ENCODE measurements at regions not wholly inside any gene's neighbourhood (a gene's known extent, or its start where the extent isn't known, plus 50 kb on each side); places are given as distances from the start of the nearest gene placed in this dataset.
"Not testable (repeated sequence)": the region's sequence is repeated elsewhere in the genome, so short reads cannot be mapped to it uniquely, and the experiment has no call there.

- H3K4me3 Mint-ChIP-seq = no peak overlapping the region
- peaks cover 0 to 7% (median 0%) of the 10 kb centered on the region in 5 donors for H3K9me3 Mint-ChIP-seq
- Histone ChIP-seq H3K27me3 (ENCODE audit: insufficient read depth, low read length, poor library complexity, severe bottlenecking) (no peaks in the 10 kb centered on the region), H3K27ac (ENCODE audit: low read depth, low read length) (no peak overlapping the region), H3K4me3 (ENCODE audit: low read length) (no peak overlapping the region), H3K36me3 (ENCODE audit: insufficient read depth, low read length) (no peaks in the 10 kb centered on the region), H3K9me3 (ENCODE audit: low read length) (no peaks in the 10 kb centered on the region), H3K4me1 (ENCODE audit: insufficient read depth, low read length) (no peaks in the 10 kb centered on the region)
- H3K27ac Mint-ChIP-seq = no peak overlapping the region
- POLR2A ChIA-PET = no interaction called here
- no peaks in the 10 kb centered on the region for H3K36me3 Mint-ChIP-seq
- CTCF ChIA-PET = no interaction called here
- H3K4me1 Mint-ChIP-seq = no peaks in the 10 kb centered on the region
- H3K27me3 Mint-ChIP-seq = peaks cover 0 to 4% of the 10 kb centered on the region in 2 donors
- DNase-seq = no peak
Measured at GRCh38 chr13:76600081-76600480, 286.1 kb downstream of the KCTD12 start.

GRCh38 chr13:76597868-76598267, 288.3 kb downstream of the KCTD12 start:
- no peaks in the 10 kb centered on the region for H3K36me3 Mint-ChIP-seq
- no peak overlapping the region for H3K4me3 Mint-ChIP-seq
- Histone ChIP-seq H3K9me3 (ENCODE audit: low read length) (no peaks in the 10 kb centered on the region), H3K36me3 (ENCODE audit: insufficient read depth, low read length) (no peaks in the 10 kb centered on the region), H3K27ac (ENCODE audit: low read depth, low read length) (no peak overlapping the region), H3K4me3 (ENCODE audit: low read length) (no peak overlapping the region), H3K27me3 (ENCODE audit: insufficient read depth, low read length, poor library complexity, severe bottlenecking) (no peaks in the 10 kb centered on the region), H3K4me1 (ENCODE audit: insufficient read depth, low read length) (no peaks in the 10 kb centered on the region)
- peaks cover 0 to 4% (median 0%) of the 10 kb centered on the region in 5 donors for H3K9me3 Mint-ChIP-seq
- no peaks in the 10 kb centered on the region for H3K4me1 Mint-ChIP-seq
- ChIA-PET POLR2A (no interaction called here), CTCF (no interaction called here)
- DNase-seq = no peak
- H3K27ac Mint-ChIP-seq = no peak overlapping the region
- H3K27me3 Mint-ChIP-seq = peaks cover 2 to 4% of the 10 kb centered on the region in 2 donors

DNA sequence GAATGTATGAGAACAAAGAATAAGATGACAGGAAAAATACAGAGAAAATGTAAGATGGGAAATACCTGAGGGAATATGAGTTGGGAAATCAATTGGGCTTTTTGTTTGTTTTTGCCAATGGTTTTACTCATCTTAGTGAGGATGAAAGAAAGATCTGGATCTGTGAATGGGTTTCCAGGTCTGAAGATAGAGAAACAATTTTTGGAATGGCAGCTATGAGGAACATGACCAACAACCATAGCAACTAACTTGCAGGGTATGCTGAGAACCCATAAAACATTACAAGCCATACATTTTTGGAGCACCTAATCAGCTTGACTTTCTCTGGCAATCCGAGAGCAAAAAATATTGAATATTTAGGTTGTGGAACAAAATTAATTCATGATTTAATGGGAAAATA, 290.0 kb downstream of the KCTD12 start:
- H3K27me3 ChIP-seq (ENCODE audit: insufficient read depth, low read length, poor library complexity, severe bottlenecking) = no peaks in the 10 kb centered on the region
- DNase-seq = no peak
- no peaks in the 10 kb centered on the region for H3K36me3 Mint-ChIP-seq
- H3K4me1 Mint-ChIP-seq = no peaks in the 10 kb centered on the region
- ChIA-PET POLR2A (no interaction called here), CTCF (no interaction called here)
- no peaks in the 10 kb centered on the region for H3K9me3 ChIP-seq (ENCODE audit: low read length)
- no peak overlapping the region for H3K27ac Mint-ChIP-seq
- peaks cover 0 to 2% of the 10 kb centered on the region in 2 donors for H3K27me3 Mint-ChIP-seq
- no peaks in the 10 kb centered on the region for H3K36me3 ChIP-seq (ENCODE audit: insufficient read depth, low read length)
- no peak overlapping the region for H3K4me3 ChIP-seq (ENCODE audit: low read length)
- H3K27ac ChIP-seq (ENCODE audit: low read depth, low read length) = no peak overlapping the region
- H3K9me3 Mint-ChIP-seq = peaks cover 0 to 2% (median 0%) of the 10 kb centered on the region in 5 donors
- no peaks in the 10 kb centered on the region for H3K4me1 ChIP-seq (ENCODE audit: insufficient read depth, low read length)
- H3K4me3 Mint-ChIP-seq = no peak overlapping the region

GRCh38 chr13:76594435-76594834, 291.8 kb downstream of the KCTD12 start:
- H3K4me1 ChIP-seq (ENCODE audit: insufficient read depth, low read length) = no peaks in the 10 kb centered on the region
- H3K9me3 Mint-ChIP-seq = peaks cover 0 to 2% (median 0%) of the 10 kb centered on the region in 5 donors

GRCh38 chr13:76586842-76587241, 299.4 kb downstream of the KCTD12 start:
- POLR2A ChIA-PET = no interaction called here
- peaks cover 0 to 5% of the 10 kb centered on the region in 2 donors for H3K27me3 Mint-ChIP-seq
- Histone ChIP-seq H3K4me3 (ENCODE audit: low read length) (no peak overlapping the region), H3K4me1 (ENCODE audit: insufficient read depth, low read length) (no peaks in the 10 kb centered on the region), H3K27me3 (ENCODE audit: insufficient read depth, low read length, poor library complexity, severe bottlenecking) (no peaks in the 10 kb centered on the region), H3K36me3 (ENCODE audit: insufficient read depth, low read length) (no peaks in the 10 kb centered on the region), H3K27ac (ENCODE audit: low read depth, low read length) (no peak overlapping the region), H3K9me3 (ENCODE audit: low read length) (no peaks in the 10 kb centered on the region)
- H3K4me3 Mint-ChIP-seq = no peak overlapping the region
- H3K36me3 Mint-ChIP-seq = no peaks in the 10 kb centered on the region
- no peaks in the 10 kb centered on the region for H3K4me1 Mint-ChIP-seq
- no peak for DNase-seq
- no peaks in the 10 kb centered on the region for H3K9me3 Mint-ChIP-seq
- CTCF ChIA-PET = no interaction called here
- no peak overlapping the region for H3K27ac Mint-ChIP-seq

More at GRCh38 chr13:76594435-76594834, 291.8 kb downstream of the KCTD12 start:
- no peak for DNase-seq
- CTCF ChIA-PET = no interaction called here
- H3K36me3 Mint-ChIP-seq = no peaks in the 10 kb centered on the region
- no peaks in the 10 kb centered on the region for H3K4me1 Mint-ChIP-seq
- Histone ChIP-seq H3K9me3 (ENCODE audit: low read length) (no peaks in the 10 kb centered on the region), H3K27ac (ENCODE audit: low read depth, low read length) (no peak overlapping the region), H3K27me3 (ENCODE audit: insufficient read depth, low read length, poor library complexity, severe bottlenecking) (no peaks in the 10 kb centered on the region), H3K36me3 (ENCODE audit: insufficient read depth, low read length) (no peaks in the 10 kb centered on the region), H3K4me3 (ENCODE audit: low read length) (no peak overlapping the region)
- no peak overlapping the region for H3K4me3 Mint-ChIP-seq
- H3K27ac Mint-ChIP-seq = no peak overlapping the region
- H3K27me3 Mint-ChIP-seq = peaks cover 0 to 2% of the 10 kb centered on the region in 2 donors
- POLR2A ChIA-PET = no interaction called here

- DNase-seq = no peak
- Mint-ChIP-seq H3K27ac (no peak overlapping the region), H3K27me3 (no peaks in the 10 kb centered on the region), H3K4me1 (no peaks in the 10 kb centered on the region), H3K9me3 (peaks cover 25 to 28% (median 26%) of the 10 kb centered on the region in 5 donors), H3K4me3 (no peak overlapping the region), H3K36me3 (no peaks in the 10 kb centered on the region)
- CTCF ChIA-PET = no interaction called here
- H3K27me3 ChIP-seq (ENCODE audit: insufficient read depth, low read length, poor library complexity, severe bottlenecking) = no peaks in the 10 kb centered on the region
- no peak overlapping the region for H3K4me3 ChIP-seq (ENCODE audit: low read length)
- POLR2A ChIA-PET = no interaction called here
- H3K27ac ChIP-seq (ENCODE audit: low read depth, low read length) = no peak overlapping the region
- no peaks in the 10 kb centered on the region for H3K36me3 ChIP-seq (ENCODE audit: insufficient read depth, low read length)
- H3K4me1 ChIP-seq (ENCODE audit: insufficient read depth, low read length) = no peaks in the 10 kb centered on the region
- no peaks in the 10 kb centered on the region for H3K9me3 ChIP-seq (ENCODE audit: low read length)
Measured at GRCh38 chr13:76579701-76580100, 306.5 kb downstream of the KCTD12 start.

- H3K4me3 ChIP-seq (ENCODE audit: low read length); H3K36me3 ChIP-seq (ENCODE audit: insufficient read depth, low read length); CTCF ChIA-PET; H3K9me3 ChIP-seq (ENCODE audit: low read length); H3K27ac Mint-ChIP-seq; H3K4me1 ChIP-seq (ENCODE audit: insufficient read depth, low read length); H3K4me3 Mint-ChIP-seq; H3K27ac ChIP-seq (ENCODE audit: low read depth, low read length); DNase-seq; H3K27me3 Mint-ChIP-seq; H3K4me1 Mint-ChIP-seq; H3K27me3 ChIP-seq (ENCODE audit: insufficient read depth, low read length, poor library complexity, severe bottlenecking); H3K36me3 Mint-ChIP-seq; POLR2A ChIA-PET: not testable (repeated sequence)
- H3K9me3 Mint-ChIP-seq = peaks cover 24 to 34% (median 31%) of the 10 kb centered on the region in 5 donors
Measured at GRCh38 chr13:76575634-76576033, 310.6 kb downstream of the KCTD12 start.

DNA sequence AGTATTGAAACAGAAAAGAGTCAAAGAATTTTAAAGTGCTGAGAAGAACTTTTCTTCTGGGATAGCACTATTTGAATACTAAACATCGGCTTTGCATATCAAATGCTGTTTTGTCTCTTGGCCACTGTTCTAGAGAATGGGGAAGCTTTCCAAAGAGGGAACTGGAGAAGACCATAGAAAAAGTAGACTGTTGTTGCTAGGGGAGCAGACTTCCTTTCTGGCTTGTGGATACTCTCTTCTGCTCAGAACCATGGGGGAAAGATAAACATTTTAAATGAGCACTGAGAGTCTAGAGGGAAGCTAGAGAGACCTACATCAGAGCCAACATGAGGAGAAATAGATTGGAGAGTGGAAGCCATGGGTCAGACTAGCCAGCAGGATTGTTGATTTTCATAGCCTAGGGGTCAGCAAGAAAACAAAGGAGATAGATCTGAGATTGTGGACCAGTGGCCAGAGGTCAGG, 315.7 kb downstream of the KCTD12 start:
- no peak overlapping the region for H3K4me3 Mint-ChIP-seq
- no peak for DNase-seq
- peaks cover 2 to 15% (median 11%) of the 10 kb centered on the region in 5 donors for H3K9me3 Mint-ChIP-seq
- Histone ChIP-seq H3K4me1 (ENCODE audit: insufficient read depth, low read length) (no peaks in the 10 kb centered on the region), H3K36me3 (ENCODE audit: insufficient read depth, low read length) (no peaks in the 10 kb centered on the region), H3K9me3 (ENCODE audit: low read length) (no peaks in the 10 kb centered on the region), H3K27me3 (ENCODE audit: insufficient read depth, low read length, poor library complexity, severe bottlenecking) (no peaks in the 10 kb centered on the region), H3K4me3 (ENCODE audit: low read length) (no peak overlapping the region), H3K27ac (ENCODE audit: low read depth, low read length) (no peak overlapping the region)
- ChIA-PET CTCF (interaction anchor here (0.8 kb wide), 1 partner anchor 11 kb away, joined by 3 read pairs; no protein-coding TSS in a partner anchor), POLR2A (no interaction called here)
- no peaks in the 10 kb centered on the region for H3K27me3 Mint-ChIP-seq
- no peaks in the 10 kb centered on the region for H3K4me1 Mint-ChIP-seq
- no peaks in the 10 kb centered on the region for H3K36me3 Mint-ChIP-seq
- no peak overlapping the region for H3K27ac Mint-ChIP-seq

GRCh38 chr13:76556627-76557026, 329.6 kb downstream of the KCTD12 start:
- Histone ChIP-seq H3K27ac (ENCODE audit: low read depth, low read length) (no peak overlapping the region), H3K4me3 (ENCODE audit: low read length) (no peak overlapping the region), H3K9me3 (ENCODE audit: low read length) (no peaks in the 10 kb centered on the region), H3K4me1 (ENCODE audit: insufficient read depth, low read length) (no peaks in the 10 kb centered on the region), H3K27me3 (ENCODE audit: insufficient read depth, low read length, poor library complexity, severe bottlenecking) (no peaks in the 10 kb centered on the region), H3K36me3 (ENCODE audit: insufficient read depth, low read length) (no peaks in the 10 kb centered on the region)
- Mint-ChIP-seq H3K9me3 (peaks cover 0 to 3% (median 0%) of the 10 kb centered on the region in 5 donors), H3K27me3 (no peaks in the 10 kb centered on the region), H3K36me3 (no peaks in the 10 kb centered on the region), H3K27ac (no peak overlapping the region), H3K4me1 (no peaks in the 10 kb centered on the region), H3K4me3 (no peak overlapping the region)
- POLR2A ChIA-PET = no interaction called here
- CTCF ChIA-PET = no interaction called here
- no peak for DNase-seq

Data from CD8-positive, alpha-beta memory T cell (primary cell).